CD4-positive, alpha-beta T cell treated with Interleukin-6 at 100 ng/mL for 8 hours (primary cell): ENCODE measurements at regions not wholly inside any gene's neighbourhood (a gene's known extent, or its start where the extent isn't known, plus 50 kb on each side); places are given as distances from the start of the nearest gene placed in this dataset.
"Not testable (repeated sequence)": the region's sequence is repeated elsewhere in the genome, so short reads cannot be mapped to it uniquely, and the experiment has no call there.

Experiments
- DNase-seq: peaks from one replicate; pipeline ENCODE4 v3.0.0-alpha.2; 2020; ENCODE audit warnings: mixed read lengths, low spot score

DNA sequence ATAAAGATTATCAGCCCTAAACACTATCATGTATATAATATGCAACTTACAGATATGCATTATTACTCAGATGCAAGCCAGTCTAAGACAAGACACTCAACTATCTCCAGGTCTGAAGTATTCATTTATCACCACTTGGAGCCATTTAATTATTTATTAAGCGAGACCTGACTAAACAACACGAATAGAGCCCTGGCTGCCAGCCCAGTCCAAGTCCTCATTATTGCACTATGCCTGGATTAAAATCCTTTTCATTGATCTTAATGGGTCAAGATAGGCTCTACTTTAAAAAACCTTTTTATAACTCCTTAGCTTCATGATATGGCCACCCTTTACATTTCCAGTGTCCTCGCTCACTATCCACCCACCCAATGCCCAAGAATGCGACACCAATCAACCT, 183.1 kb upstream of the MARCKS start:
- no peak for DNase-seq

DNA sequence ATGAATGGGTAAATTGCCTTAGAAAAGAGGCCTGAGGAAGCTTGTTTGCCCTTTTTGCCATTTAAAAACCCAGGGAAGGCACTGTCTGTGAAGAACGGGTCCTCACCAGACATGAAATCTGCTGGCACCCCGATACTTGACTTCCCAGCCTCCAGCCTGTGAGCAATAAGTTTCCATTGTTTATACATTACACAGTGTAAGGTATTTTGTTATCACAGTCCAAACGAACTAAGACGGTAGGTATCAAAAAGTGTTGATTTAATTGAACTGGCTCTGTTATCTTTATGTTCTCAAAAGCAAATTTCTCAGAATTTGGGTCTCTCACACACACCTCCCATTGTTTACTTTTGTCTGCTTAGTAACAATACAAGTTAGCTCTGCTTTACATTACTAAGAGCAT, 181.1 kb upstream of the MARCKS start:
- DNase-seq, result no peak

DNA sequence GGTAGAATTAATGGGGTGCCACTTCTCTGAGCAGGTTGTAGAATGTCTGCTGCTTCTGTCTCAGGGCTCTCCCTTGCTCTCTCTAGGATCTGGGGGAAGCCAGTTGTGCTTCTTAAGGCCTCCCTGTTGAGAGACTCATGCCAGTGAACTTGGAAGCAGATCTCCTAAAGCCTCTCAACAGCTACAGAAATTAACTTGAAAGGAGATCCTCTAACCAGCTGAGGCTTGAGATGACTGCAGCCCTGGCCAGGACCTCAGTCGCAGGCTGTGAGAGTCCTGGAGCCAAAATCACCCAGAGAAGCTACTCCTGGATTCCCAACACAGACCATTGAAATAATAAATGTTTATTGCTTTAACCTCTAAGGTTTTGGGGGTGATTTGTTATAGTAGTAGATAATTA, 180.2 kb upstream of the MARCKS start:
- no peak for DNase-seq

DNA sequence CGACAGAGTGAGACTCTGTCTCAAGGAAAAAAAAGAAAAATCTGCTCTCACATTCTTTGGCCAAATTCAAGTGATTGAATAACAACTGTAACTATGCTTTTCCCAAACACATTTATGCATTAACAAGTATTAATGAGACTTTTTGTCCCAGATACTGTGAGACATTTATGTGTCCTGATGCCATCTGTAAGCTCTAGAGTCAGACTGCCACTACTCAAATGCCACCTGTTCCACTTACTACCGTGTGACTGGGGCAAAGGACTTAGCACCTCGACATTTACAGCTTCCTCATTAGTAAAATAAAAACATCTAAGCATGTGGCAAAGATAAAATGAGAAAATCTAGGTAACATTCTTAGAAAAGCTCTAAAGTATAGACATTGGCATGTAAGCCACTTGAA, 178.1 kb upstream of the MARCKS start:
- no peak for DNase-seq

DNA sequence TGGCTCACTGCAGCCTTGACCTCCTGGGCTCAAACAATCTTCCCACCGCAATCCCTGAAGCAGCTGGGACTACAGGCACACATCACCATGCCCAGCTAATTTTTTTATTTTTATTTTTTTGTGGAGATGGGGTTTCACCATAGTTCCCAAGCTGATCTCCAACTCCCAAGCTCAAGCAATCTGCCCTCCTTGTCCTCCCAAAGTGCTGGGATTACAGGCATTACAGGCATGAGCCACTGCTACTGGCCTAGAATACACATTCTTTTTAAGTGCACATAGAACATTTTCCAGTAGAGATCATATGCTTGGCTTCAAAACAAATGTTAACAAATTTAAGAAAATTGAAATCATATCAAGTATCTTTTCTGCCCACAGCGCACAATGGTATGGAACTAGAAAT, 176.8 kb upstream of the MARCKS start:
- DNase-seq, result no peak

DNA sequence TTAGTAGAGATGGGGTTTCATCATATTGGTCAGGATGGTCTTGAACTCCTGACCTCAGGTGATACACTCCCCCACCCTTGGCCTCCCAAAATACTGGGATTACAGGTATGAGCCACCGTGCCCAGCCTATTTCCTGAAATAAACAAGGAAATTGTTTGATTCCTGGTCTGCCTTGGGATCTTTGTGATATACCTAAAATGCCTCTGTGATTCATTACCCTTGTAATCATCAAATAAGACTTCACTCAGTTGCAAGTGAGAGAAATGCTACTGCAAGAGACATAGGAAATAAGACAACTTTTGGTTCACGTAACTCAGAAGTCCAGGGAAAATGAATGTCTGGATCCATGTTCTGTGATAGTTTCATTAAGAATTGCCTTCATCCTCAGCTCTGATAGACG, 173.2 kb upstream of the MARCKS start:
- no peak for DNase-seq

DNA sequence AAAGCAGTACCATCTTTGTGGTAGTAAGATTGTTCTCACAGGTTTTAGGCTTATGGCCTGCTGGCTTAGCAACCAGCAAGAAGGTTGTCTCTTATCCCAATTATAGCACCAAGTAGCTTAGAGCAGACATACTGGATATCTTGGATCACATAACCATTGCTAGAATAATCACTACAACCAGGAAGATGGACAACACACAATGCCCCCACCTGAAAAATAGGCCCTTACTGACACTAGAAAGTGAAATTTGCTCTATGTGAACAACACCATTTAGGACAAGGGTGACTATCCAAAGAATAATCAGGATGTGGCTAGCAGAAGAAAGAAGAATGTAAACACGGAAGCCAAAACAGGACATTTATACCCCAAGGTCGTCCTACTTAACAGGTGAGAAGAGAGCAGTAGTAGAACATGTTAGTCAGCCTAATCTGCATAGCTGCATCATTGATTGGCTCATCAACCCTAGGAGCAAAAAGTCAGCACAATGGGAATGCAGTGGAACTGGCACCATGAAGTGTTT, 172.7 kb upstream of the MARCKS start:
- DNase-seq, result no peak

DNA sequence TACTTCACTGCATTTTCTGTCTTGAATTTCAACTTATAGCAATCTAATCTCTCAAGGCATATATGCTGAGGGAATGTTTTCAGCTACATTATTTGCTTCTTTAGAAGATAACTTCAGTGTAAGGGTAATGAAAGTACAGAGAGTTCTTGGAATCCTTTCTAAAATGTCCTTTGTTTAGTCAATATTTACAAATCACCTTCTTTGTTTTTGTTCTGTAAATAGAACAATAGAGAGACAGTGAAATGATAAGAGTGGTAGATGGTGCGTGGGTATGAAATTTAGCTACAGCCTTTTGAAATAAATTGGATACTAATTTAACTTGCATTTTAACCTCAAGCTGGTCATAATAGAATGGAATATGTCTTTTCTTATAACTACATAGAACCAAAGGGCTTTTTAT, 171.1 kb upstream of the MARCKS start:
- DNase-seq, result no peak

DNA sequence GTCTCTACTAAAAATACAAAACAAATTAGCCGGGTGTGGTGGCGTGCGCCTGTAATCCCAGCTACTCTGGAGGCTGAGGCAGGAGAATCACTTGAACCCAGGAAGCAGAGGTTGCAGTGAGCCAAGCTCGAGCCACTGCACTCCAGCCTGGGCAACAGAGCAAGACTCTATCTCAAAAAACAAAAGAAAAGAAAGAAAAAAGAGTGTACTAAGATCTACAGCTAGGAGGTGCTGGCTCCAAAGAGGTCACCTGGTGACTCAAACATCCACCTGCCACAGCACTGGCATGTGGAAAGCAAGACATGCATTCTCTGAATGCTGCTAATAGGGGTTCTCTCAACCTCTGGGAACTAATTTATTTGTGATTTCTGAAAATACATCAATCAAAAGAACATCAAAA, 167.5 kb upstream of the MARCKS start:
- DNase-seq, result not testable (repeated sequence)

DNA sequence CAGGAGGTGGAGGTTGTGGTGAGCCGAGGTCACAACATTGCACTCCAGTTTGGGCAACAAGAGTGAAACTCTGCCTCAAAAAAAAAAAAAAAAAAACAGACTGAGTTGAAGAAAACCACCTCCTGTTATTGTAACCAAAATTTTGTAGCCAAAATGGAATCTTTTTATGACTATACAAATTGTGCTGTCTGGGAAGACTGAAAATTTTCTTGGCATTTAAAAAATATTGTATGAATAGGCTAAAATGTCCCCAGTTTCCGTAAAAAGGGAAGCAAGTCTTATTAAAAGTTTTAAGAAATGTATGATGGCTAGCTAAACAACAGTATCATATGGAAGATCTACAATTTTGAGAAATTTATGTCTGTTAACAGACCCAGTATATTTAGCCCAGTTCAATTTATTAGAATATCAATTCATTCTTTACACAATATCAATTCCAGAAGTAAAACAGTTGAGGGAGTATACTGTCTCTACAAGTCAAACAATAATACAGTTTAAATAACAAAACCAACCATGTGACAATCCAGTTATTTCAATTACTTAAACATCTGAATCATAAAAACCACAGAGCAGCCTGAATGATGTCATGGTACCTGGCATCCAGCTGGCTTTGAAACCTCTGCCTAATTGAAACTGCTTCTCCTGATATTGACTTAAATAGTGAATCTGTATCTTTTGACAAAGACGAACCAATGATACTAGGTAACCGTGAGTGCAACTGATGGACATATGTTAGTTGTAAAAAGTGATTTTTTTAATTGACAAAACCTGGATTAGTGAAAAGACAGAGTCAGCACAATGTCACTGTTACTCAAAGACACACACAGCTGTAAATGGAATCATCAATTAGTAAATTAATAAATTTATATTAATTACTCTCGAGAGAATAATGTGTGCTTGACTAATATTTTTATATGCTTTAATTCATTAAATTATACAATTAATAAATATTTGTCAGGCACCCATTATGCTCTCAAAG, 166.6 kb upstream of the MARCKS start:
- no peak for DNase-seq

DNA sequence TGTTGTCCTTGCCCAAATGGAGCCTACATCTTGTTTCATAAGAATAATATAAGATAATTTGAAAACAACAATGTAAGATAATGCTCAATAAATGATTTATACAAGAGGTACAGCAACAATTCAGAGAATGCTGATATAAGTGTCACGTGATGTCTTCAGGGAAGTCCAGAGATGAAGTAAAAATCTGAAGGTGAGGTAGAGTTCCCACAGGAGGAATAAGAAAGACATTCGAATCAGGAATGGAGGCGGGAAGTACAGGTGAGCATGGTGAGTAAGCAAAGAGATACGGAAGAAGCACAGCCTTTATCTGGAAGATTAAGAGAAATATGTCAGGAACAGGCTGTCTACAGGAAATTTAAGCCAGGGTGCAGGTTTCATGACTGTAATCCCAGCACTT, 165.9 kb upstream of the MARCKS start:
- no peak for DNase-seq

DNA sequence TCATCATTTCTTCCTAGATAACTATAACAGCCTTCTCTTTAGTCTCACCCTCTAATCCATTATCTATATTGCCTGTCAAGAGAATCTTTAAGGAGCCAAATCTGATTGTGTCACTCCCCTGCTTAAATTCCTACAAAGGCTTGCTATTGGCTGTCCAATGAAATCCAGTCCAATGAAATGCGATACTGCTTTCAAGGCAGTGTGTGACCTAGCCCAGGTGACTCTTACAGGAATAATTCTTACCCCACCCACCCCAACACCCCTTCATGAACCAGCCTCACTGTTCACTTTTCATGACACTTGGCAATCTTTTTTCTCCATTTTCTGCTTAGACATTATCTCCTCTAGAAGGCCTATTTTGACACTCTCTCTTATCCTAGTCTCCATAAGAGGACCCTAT, 163.3 kb upstream of the MARCKS start:
- no peak for DNase-seq

DNA sequence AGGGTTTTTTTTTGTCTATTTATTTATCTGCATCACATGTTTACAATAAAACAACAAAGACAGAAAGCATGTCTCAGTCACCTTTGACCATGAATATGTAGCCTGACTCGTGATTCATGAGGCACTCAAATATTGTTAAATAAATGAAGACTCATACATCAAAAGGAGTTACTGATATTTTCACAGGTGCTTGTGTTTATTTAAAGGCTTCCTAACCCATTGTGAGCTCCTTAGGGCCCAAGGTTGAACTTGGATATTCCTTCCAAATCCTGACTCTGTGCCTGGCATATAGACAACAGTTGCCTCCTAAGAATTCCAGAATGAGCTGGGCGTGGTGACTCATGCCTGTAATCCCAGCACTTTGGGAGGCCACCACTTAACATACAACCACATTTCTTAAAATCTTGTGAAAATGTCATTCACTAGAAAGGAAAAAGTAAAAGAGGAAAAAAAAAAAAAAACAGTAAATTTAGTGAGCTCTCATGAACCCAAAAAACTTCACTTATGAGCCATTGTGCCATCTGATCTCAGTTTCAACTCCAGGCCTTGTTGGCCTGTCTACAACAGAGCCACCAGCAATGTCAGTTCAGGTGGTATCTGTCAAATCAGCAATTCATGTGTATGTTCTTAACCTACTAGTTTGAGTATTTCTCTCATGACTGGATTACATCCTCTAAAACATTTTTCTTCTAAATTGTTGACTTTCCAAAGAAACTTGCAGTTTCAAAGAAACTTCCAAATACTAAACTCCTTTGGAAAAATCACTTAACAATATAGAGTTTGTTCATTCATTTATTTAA, 162.7 kb upstream of the MARCKS start:
- no peak for DNase-seq

DNA sequence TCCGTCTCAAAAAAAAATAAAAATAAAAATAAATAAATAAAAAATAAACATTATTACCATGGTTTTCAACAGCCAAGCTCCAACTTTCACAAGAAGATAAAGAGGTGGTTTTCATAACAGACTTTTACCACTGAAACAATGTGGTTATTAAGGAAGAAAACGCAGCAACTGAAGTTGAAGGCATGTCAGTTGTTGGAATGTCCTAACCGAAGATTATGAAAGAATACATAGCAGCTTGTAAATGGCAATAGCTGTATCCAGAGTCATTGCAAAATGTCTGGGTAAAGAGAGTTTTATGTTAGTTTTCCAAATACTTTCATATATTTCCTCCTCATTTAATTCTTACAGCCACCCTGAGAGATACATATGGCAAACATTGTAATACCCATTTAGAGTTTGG, 161.6 kb upstream of the MARCKS start:
- no peak for DNase-seq

DNA sequence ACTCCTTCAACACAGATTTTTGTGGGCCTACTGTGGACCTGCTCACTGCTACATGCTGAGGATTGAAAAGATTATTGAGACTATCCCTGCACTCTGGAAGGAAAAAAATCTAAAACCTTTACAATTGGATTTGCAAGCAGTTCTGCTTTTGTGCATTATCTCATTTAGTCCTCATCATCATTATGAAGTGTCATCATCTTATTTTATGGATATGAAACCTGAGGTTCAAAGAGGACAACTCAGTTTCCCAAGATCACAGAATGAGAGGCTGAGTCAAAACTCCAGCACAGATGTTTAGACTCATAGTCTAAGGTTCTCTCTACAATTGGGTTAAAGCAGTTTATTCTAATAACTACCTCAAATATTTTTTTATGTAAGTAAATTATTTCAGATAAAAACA, 160.2 kb upstream of the MARCKS start:
- no peak for DNase-seq

DNA sequence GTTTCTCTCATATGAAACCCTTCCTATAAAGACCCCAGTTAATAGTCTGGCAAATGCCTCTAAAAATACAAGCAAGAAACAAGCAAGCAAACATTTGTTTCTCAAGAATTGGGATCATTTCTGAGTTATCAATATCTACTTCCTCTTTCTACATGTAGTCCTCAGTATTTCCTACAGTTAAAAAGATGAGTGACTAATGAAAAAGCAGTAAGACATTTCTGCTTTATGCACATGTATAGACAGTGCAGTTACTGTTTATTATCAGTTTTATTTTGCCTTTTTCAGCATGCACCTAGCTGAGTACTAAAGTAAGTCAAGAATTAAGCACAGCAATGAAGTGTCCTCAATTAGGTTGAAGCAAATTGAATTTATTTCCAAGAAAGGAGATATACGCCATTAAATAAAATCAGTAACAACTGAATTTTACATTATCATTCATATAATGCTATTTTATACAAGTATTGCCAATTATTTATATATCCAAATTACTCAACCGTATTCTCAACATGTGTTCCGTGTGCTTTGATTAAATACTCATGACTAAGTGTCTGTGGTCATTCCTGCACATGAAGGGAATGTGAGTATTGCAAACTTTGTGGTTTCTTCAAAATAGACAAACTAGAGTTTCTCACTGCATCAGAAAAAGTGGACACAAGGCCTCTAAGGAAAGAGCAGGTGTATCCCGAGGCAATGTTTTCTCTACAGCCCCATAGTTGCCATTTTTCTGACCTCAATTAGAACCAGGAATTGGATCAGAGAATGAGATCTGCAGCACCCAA, 159.3 kb upstream of the MARCKS start:
- no peak for DNase-seq

DNA sequence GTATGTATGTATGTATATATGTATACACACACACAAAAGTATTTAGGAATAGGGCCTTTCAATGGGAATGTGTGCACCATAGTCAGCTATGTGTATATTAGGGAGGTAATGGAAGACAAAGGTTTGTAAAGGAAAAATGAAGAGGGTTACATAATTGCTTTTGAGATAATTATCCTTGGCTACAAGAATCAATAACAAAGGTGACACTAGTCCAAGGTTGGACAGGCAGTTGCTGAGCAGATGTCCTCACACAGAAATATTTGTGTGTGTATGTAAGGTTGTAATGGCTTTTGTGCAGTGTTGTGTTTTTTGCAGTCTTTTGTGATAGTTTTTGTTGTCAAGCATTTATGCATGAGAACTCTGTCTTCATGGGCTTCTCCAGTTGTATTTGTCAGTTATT, 157.9 kb upstream of the MARCKS start:
- DNase-seq, result no peak

DNA sequence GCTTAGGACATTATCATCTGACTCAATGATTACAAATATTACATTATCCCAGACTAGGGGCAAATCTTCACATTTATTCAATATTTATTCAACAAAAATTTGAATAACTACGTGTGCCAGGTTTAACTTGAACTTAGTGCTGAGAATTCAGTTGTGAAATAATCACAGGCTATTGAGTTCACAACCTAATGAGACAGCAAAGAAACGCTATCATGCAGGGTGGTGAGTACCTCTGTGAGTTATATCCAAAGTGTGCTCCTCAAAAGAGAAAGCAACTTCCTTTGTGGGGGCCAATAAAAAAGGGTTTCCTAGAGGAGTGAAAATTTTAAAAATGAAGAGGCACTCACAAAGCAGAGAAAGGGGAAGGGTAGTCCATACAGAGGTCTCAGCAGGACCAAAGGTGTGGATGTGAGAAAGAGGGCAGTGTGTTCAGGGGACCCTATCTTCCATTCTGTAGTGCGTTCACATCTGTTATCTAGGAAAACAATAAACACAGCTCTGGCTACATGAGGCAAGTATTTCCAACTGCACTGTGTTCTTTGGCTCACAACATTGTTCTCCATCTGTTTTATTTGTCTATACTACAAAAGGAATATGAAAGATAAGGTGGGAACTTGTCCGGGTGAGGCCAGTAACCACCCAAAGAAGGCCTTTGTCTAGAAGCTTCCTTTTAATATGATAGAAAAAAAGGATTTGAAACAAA, 155.4 kb upstream of the MARCKS start:
- no peak for DNase-seq

DNA sequence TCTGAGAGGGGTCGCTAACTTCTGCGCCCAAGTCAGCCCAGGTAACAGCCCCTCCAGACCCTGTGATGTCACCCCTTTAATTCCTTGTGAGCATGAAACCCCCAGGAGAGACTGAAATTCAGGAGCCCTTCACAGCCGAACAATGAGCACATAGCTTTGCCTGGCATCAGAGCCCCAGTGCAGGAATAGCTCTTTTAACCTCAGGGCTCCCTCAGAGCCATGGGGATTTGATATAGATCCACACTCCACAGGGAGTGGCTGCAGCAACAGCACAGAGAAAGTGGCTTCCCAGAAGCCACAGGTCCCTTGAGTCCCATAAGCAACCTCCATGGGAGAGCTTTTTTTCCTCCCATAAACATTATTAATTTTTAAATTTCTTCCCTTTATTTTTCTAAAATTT, 150.0 kb upstream of the MARCKS start:
- DNase-seq, result no peak

DNA sequence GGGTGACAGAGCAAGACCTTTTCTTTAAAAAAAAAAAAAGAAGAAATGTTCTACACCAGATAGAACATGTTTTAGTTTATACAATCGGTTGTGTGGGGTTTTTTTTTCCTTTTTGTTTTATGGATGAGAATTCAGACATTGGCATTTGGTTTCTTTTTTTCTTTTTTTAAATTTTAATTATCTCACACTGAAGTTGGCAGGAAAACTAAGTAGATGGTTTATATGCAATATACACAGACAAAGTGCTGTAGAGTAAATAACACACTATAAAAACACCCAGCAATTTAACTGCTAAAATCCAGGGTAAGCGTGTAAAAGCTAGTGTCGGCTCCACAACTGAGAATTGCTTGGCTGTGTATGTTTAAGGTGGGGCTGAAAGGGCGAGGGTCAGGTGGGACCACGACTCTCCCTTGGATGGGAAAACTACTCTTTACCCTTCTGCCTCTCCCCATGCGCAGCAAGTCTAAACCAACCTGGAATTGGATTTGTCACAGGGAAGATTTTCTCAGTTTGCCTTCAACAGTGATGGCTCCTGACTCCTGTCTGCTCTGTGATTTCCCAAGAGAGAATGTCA, 147.1 kb upstream of the MARCKS start:
- DNase-seq, result no peak

DNA sequence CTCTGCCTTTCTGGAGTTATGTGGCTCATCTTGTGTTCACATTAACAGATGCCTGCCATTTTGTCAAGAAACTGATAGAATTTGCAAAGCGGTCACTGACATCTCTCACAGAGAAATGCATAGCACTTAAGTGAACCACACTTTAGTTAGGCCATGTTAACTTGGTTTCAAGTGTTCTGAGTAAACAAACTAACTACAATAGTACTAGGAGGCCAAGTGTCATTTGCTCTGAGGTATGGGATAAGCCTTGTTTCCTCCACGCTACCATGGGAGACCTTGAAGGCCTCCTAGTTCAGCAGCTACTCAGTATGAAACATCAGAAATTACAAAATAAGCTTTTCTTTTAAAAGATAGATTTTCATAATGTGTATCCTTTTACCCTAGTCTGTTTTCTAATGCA, 143.5 kb upstream of the MARCKS start:
- DNase-seq, result no peak
